ENCODE measurements at regions not wholly inside any gene's neighbourhood (a gene's known extent, or its start where the extent isn't known, plus 50 kb on each side); places are given as distances from the start of the nearest gene placed in this dataset.

DNA sequence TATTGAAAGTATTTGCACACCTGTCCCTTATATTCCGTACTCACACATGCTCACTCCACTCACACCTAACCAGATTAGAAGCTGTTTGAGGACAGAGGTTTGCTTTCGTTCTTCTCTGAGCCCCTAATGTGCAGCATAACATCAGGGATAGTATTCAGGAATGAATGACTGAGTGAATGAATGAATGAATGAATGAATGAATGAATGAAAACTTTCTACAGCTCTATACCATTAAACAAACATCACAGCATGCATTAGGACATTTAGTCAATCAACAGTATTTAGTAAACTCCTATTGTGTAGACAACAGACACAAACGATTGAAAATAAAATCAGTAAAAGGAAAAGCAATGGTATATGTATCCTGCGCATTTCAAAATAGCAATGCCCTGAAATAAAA is 212.7 kb downstream of the SHQ1 start:
- H3K4me1 ChIP-seq (ENCODE audit: insufficient read depth, low read length): no peaks in the 10 kb centered on the region
- no peaks in the 10 kb centered on the region for H3K9me3 ChIP-seq (ENCODE audit: insufficient read depth, low read depth, low read length)
- H3K27ac ChIP-seq (ENCODE audit: low read length): no peak overlapping the region
- H3K9ac ChIP-seq (ENCODE audit: low read depth, low read length): no peak overlapping the region
- H3K27me3 ChIP-seq (ENCODE audit: insufficient read depth, low read length): no peaks in the 10 kb centered on the region
- H3K36me3 ChIP-seq (ENCODE audit: insufficient read depth, low read depth, low read length): no peaks in the 10 kb centered on the region
- no peak overlapping the region for H3K4me3 ChIP-seq (ENCODE audit: low read length)

DNA sequence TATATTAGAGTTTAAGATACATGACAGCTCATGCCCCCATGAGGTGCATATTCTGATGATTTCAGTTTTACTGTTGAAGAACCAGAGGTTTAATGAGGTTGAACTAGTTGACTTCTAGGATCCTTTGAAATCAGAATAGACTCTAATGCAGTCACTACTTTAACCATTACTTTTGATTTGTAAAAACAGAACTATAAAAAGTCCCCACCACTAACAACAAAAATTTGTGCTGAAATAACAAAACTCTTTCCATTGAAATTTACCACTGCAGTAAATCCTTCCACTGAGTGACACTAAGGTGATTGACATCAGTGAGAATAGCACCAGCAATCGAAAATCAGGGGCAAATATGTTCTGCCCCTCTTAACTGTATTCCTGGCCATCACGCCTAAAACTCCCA is 214.1 kb downstream of the SHQ1 start:
- Histone ChIP-seq H3K27ac (ENCODE audit: low read length) (no peak overlapping the region), H3K27me3 (ENCODE audit: insufficient read depth, low read length) (no peaks in the 10 kb centered on the region), H3K9me3 (ENCODE audit: insufficient read depth, low read depth, low read length) (no peaks in the 10 kb centered on the region), H3K36me3 (ENCODE audit: insufficient read depth, low read depth, low read length) (no peaks in the 10 kb centered on the region), H3K9ac (ENCODE audit: low read depth, low read length) (no peak overlapping the region), H3K4me3 (ENCODE audit: low read length) (no peak overlapping the region), H3K4me1 (ENCODE audit: insufficient read depth, low read length) (no peaks in the 10 kb centered on the region)

- no peaks in the 10 kb centered on the region for H3K4me1 ChIP-seq (ENCODE audit: insufficient read depth, low read length)
- H3K36me3 ChIP-seq (ENCODE audit: insufficient read depth, low read depth, low read length): no peaks in the 10 kb centered on the region
- H3K27me3 ChIP-seq (ENCODE audit: insufficient read depth, low read length): no peaks in the 10 kb centered on the region
- no peaks in the 10 kb centered on the region for H3K9me3 ChIP-seq (ENCODE audit: insufficient read depth, low read depth, low read length)
- H3K4me3 ChIP-seq (ENCODE audit: low read length): no peak overlapping the region
- no peak overlapping the region for H3K9ac ChIP-seq (ENCODE audit: low read depth, low read length)
- H3K27ac ChIP-seq (ENCODE audit: low read length): no peak overlapping the region
These were observed 214.7 kb downstream of the SHQ1 start for GRCh38 chr3:72633534-72633933.

GRCh38 chr3:72633121-72633520 is 215.1 kb downstream of the SHQ1 start:
- Histone ChIP-seq H3K4me3 (ENCODE audit: low read length) (no peak overlapping the region), H3K9me3 (ENCODE audit: insufficient read depth, low read depth, low read length) (no peaks in the 10 kb centered on the region), H3K4me1 (ENCODE audit: insufficient read depth, low read length) (0 out of 2 replicates have a peak, but pooled peaks cover under 1% of the 10 kb centered on the region), H3K27me3 (ENCODE audit: insufficient read depth, low read length) (no peaks in the 10 kb centered on the region), H3K36me3 (ENCODE audit: insufficient read depth, low read depth, low read length) (no peaks in the 10 kb centered on the region), H3K9ac (ENCODE audit: low read depth, low read length) (no peak overlapping the region), H3K27ac (ENCODE audit: low read length) (no peak overlapping the region)

GRCh38 chr3:72632129-72632528 is 216.1 kb downstream of the SHQ1 start:
- no peaks in the 10 kb centered on the region for H3K27me3 ChIP-seq (ENCODE audit: insufficient read depth, low read length)
- H3K27ac ChIP-seq (ENCODE audit: low read length): no peak overlapping the region
- H3K9ac ChIP-seq (ENCODE audit: low read depth, low read length): no peak overlapping the region
- 0 out of 2 replicates have a peak, but pooled peaks cover 5% of the 10 kb centered on the region for H3K4me1 ChIP-seq (ENCODE audit: insufficient read depth, low read length)
- no peaks in the 10 kb centered on the region for H3K36me3 ChIP-seq (ENCODE audit: insufficient read depth, low read depth, low read length)
- no peaks in the 10 kb centered on the region for H3K9me3 ChIP-seq (ENCODE audit: insufficient read depth, low read depth, low read length)
- H3K4me3 ChIP-seq (ENCODE audit: low read length): no peak overlapping the region

- H3K9me3 ChIP-seq (ENCODE audit: insufficient read depth, low read depth, low read length): no peaks in the 10 kb centered on the region
- H3K36me3 ChIP-seq (ENCODE audit: insufficient read depth, low read depth, low read length): no peaks in the 10 kb centered on the region
- H3K4me1 ChIP-seq (ENCODE audit: insufficient read depth, low read length): 0 out of 2 replicates have a peak, but pooled peaks cover 5% of the 10 kb centered on the region
- H3K27ac ChIP-seq (ENCODE audit: low read length): no peak overlapping the region
- no peak overlapping the region for H3K9ac ChIP-seq (ENCODE audit: low read depth, low read length)
- no peaks in the 10 kb centered on the region for H3K27me3 ChIP-seq (ENCODE audit: insufficient read depth, low read length)
- H3K4me3 ChIP-seq (ENCODE audit: low read length): no peak overlapping the region
These were observed 217.3 kb downstream of the SHQ1 start for GRCh38 chr3:72630969-72631344.

DNA sequence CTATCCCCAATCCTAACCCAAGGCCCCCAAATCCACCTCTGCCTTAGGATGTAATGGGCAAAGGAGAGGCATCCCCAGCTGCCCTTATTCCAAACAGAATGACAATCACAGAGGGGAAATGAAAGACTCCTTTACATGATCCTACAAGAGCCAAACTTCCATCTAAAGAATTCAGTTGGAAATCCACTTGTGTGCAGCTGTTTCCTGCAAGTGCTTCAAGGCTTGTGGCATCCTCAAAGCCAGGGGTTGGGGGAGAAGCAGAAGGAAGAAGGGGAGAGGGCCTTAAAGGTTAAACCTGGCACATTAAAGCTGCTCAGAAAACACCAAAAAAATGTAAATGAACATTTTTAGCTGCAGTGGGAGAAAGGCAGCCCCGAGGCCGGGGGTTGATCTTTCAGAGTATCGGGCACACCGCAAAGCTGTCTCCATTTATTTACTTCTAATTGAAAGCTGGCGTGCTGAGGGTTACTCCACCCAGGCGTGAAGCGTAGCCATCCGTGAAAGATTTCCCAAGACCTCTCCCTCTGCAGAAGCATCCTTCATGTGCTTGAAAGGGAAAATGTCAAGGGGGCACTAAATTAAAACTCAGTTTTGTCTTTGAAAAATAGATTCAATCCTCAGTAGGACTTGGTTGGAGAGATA is 217.8 kb downstream of the SHQ1 start:
- no peaks in the 10 kb centered on the region for H3K27me3 ChIP-seq (ENCODE audit: insufficient read depth, low read length)
- 0 out of 2 replicates have a peak, but pooled peaks cover 5% of the 10 kb centered on the region for H3K4me1 ChIP-seq (ENCODE audit: insufficient read depth, low read length)
- H3K36me3 ChIP-seq (ENCODE audit: insufficient read depth, low read depth, low read length): no peaks in the 10 kb centered on the region
- H3K27ac ChIP-seq (ENCODE audit: low read length): no peak overlapping the region
- H3K9me3 ChIP-seq (ENCODE audit: insufficient read depth, low read depth, low read length): no peaks in the 10 kb centered on the region
- H3K9ac ChIP-seq (ENCODE audit: low read depth, low read length): no peak overlapping the region
- no peak overlapping the region for H3K4me3 ChIP-seq (ENCODE audit: low read length)

- Histone ChIP-seq H3K27me3 (ENCODE audit: insufficient read depth, low read length) (no peaks in the 10 kb centered on the region), H3K36me3 (ENCODE audit: insufficient read depth, low read depth, low read length) (no peaks in the 10 kb centered on the region), H3K4me3 (ENCODE audit: low read length) (no peak overlapping the region), H3K4me1 (ENCODE audit: insufficient read depth, low read length) (0 out of 2 replicates have a peak, but pooled peaks cover 5% of the 10 kb centered on the region), H3K9ac (ENCODE audit: low read depth, low read length) (no peak overlapping the region), H3K27ac (ENCODE audit: low read length) (no peak overlapping the region), H3K9me3 (ENCODE audit: insufficient read depth, low read depth, low read length) (no peaks in the 10 kb centered on the region)
These were observed 219.0 kb downstream of the SHQ1 start for GRCh38 chr3:72629191-72629631.

DNA sequence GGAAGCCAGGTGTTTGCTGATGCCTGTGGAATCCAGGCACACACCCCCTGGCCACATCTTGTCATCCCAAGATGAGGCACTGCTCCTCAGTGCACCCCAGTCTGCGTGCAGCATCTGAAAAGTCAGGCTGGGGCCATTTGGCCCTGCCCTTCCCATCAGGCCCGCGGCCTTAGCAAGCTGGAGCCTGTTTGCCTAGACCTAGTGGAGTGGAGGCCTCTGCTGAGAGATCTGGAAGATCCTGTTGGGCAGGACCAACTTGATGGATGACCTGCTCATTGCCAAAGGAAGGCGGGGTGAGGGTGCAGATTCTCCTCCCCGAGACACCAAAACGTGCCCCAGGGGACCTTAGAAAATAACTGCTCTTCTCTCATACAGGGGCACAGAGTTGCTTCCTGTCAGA is 220.2 kb downstream of the SHQ1 start:
- 0 out of 2 replicates have a peak, but pooled peaks cover 5% of the 10 kb centered on the region for H3K4me1 ChIP-seq (ENCODE audit: insufficient read depth, low read length)
- no peaks in the 10 kb centered on the region for H3K36me3 ChIP-seq (ENCODE audit: insufficient read depth, low read depth, low read length)
- no peak overlapping the region for H3K27ac ChIP-seq (ENCODE audit: low read length)
- no peak overlapping the region for H3K9ac ChIP-seq (ENCODE audit: low read depth, low read length)
- no peaks in the 10 kb centered on the region for H3K9me3 ChIP-seq (ENCODE audit: insufficient read depth, low read depth, low read length)
- no peak overlapping the region for H3K4me3 ChIP-seq (ENCODE audit: low read length)
- no peaks in the 10 kb centered on the region for H3K27me3 ChIP-seq (ENCODE audit: insufficient read depth, low read length)

- Histone ChIP-seq H3K4me3 (ENCODE audit: low read length) (no peak overlapping the region), H3K9me3 (ENCODE audit: insufficient read depth, low read depth, low read length) (no peaks in the 10 kb centered on the region), H3K9ac (ENCODE audit: low read depth, low read length) (no peak overlapping the region), H3K4me1 (ENCODE audit: insufficient read depth, low read length) (0 out of 2 replicates have a peak, but pooled peaks cover 5% of the 10 kb centered on the region), H3K27ac (ENCODE audit: low read length) (no peak overlapping the region), H3K27me3 (ENCODE audit: insufficient read depth, low read length) (no peaks in the 10 kb centered on the region), H3K36me3 (ENCODE audit: insufficient read depth, low read depth, low read length) (no peaks in the 10 kb centered on the region)
These were observed 221.0 kb downstream of the SHQ1 start for GRCh38 chr3:72627271-72627670.

DNA sequence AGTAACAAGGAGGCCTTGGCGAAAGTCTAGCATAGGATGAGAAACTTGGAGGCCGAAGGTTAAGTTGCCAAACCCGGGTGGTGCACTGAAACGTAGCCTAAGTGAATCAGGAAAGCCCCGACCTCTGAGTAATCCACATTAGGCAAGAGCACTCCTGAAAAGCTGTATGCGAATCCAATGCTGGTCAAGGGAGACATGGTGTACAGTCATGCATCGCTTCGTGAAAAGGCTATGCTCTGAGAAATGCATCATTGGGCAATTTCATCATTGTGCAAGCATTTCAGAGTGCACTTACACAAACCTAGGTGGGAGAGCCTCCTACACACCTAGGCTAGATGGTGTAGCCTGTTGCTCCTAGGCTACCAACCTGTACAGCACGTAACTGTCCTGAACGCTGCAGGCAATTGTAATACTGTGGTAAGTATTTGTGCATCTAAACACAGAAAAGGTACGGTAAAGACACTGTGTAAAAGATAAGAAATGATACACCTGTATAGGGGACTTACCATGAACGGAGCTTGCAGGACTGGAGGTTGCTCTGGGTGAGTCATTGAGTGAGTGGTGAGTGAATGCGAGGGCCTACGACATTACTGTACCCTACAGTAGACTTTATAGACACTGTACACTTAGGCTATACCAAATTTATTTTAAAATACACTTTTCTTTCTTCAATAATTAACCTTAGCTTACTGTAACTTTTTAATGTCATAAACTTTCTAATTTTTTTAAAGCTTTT is 222.5 kb downstream of the SHQ1 start:
- H3K27me3 ChIP-seq (ENCODE audit: insufficient read depth, low read length): no peaks in the 10 kb centered on the region
- no peaks in the 10 kb centered on the region for H3K36me3 ChIP-seq (ENCODE audit: insufficient read depth, low read depth, low read length)
- no peak overlapping the region for H3K9ac ChIP-seq (ENCODE audit: low read depth, low read length)
- H3K4me1 ChIP-seq (ENCODE audit: insufficient read depth, low read length): 0 out of 2 replicates have a peak, but pooled peaks cover 5% of the 10 kb centered on the region
- no peak overlapping the region for H3K4me3 ChIP-seq (ENCODE audit: low read length)
- H3K27ac ChIP-seq (ENCODE audit: low read length): no peak overlapping the region
- no peaks in the 10 kb centered on the region for H3K9me3 ChIP-seq (ENCODE audit: insufficient read depth, low read depth, low read length)

- Histone ChIP-seq H3K4me3 (ENCODE audit: low read length) (no peak overlapping the region), H3K9me3 (ENCODE audit: insufficient read depth, low read depth, low read length) (no peaks in the 10 kb centered on the region), H3K4me1 (ENCODE audit: insufficient read depth, low read length) (0 out of 2 replicates have a peak, but pooled peaks cover 5% of the 10 kb centered on the region), H3K27me3 (ENCODE audit: insufficient read depth, low read length) (no peaks in the 10 kb centered on the region), H3K9ac (ENCODE audit: low read depth, low read length) (no peak overlapping the region), H3K27ac (ENCODE audit: low read length) (no peak overlapping the region), H3K36me3 (ENCODE audit: insufficient read depth, low read depth, low read length) (no peaks in the 10 kb centered on the region)
These were observed 223.6 kb downstream of the SHQ1 start for GRCh38 chr3:72624656-72625055.
